ENCODE measurements at regions not wholly inside any gene's neighbourhood (a gene's known extent, or its start where the extent isn't known, plus 50 kb on each side); places are given as distances from the start of the nearest gene placed in this dataset.

GRCh38 chr1:191709215-191709614 is 449.0 kb upstream of the RGS18 start:
- TF ChIP-seq CTCF (conservative IDR thresholded peaks at IDR 0.05; ENCODE audit: low read length) = no peak
- TF ChIP-seq EZH2phosphoT487 (IDR thresholded peaks at IDR 0.05; ENCODE audit: borderline replicate concordance, low read depth, low read length) = no peak

Data from OCI-LY7 (cell line).